Right kidney (tissue), 1 donor: ENCODE measurements at regions not wholly inside any gene's neighbourhood (a gene's known extent, or its start where the extent isn't known, plus 50 kb on each side); places are given as distances from the start of the nearest gene placed in this dataset.

ENCODE experiments used
- DNase-seq: peaks from one replicate; pipeline ENCODE4 v3.0.0-alpha.2; 2016

DNA sequence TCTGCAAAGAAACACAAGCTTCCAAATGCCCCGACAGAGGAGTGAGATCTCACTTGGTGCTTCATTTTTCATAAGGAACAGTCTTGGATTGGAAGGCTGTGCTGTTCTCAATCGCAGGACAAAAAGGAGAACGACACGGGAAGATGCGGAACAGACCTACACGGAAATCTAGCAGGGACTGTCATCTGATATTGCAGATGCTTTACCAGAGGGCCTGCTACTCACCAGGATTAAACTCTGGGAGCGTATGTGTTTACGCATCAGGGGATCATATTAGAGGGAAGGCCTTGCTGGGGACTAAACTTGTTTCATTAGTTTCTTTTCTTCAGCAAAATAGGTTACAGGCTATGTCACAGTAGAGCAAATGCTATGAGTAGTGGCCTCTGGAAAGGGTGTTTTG, 82.8 kb upstream of the EEPD1 start:
- DNase-seq: no peak

DNA sequence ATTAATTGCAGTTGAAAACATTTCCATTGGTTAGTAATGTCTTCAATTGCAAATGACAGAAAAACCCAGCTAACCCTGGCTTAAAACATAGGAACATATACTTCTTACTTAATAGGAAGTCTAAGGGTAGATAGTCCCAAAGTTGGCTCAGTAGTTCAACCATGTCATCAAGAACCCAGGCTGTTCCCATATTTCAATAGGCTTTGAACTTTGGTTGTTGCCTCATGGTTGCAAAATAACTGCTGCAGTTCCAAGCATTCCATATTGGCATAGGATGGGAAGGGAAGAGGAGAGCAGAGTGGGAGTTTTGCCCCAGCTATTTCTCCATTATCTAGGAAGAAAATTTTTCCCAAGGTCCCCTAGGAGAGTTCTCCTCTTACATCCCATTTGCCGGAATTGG, 81.4 kb upstream of the EEPD1 start:
- no peak for DNase-seq

DNA sequence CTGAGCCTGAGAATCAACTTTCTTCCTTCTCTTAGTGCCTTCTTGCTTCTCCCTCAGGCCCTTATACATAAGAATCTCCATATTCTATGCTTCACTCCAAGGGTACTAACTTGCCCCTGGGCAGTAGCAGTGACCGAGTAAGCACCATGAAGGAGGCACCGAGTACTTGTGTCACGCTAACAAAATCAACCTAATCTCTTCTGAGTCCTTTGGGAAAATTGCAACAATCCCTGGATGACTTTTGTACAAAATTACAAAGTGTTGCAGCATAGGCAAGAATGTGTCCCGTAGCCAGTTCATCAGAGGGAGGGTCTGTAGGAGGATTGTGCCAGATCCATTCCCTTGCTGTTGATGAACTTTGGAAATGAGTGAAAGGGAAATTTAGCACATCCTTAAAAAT, 80.4 kb upstream of the EEPD1 start:
- no peak for DNase-seq

DNA sequence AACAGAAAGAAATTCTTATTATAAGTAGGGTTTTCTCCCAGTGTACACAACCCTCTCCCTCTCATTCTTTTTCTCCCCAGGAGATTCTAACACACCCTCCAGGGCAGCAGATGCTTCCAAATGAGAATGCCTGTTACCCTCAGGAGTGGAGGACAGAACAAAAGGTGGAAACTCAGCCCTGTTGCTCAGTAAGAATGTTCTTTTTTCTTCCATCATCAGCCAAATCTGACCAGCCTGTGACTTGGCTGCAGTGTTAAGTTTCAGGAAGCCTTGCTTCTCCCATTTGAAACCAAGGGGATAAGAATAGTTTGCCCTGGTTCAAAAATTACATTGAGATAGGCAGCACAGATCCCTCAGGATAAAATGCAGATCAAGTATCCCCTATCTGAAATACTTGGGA, 77.5 kb upstream of the EEPD1 start:
- DNase-seq: no peak

DNA sequence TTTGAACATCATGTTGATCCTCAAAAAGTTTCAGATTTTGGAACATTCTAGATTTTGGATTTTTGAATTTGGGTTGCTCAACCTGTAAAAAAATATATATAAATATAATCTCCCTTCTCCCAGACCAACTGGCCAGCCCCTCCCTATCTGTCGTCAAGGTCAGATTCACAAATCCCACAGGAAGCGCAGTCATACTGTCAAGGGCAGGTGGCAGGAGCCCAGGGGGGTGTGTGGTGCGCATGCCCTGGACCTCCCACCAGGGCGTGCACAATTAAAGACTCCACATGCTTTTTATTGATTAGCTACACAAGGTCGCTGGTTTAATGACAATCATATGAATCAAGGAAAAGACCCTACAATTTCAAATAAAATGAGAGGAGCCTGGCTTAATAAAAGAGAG, 77.0 kb upstream of the EEPD1 start:
- no peak for DNase-seq

DNA sequence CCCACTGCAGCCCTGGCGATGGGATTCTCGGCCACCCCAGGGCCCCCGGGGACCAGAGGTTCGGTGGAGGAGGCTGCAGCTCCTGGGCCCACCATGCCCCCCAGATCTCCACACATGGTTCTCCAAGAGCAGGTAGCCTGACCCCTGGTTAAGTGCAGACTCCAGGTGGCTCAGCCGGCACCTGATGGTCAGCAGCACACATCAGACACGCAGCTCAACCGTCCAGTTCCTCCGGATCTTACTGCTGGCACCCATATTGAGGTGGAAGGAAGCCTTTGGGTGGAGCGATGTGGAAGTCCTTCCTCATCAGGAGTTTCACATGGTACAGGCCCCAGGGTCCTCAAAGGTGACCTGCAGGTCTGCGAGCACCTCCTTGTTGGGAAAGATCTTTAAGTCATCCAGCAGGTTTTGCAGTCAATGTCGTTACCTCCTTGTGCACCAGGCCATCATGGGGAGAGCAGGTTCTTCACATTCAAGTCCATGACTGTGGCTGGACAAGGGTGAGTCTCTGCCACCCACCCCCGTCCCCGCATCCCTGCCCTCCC, 74.2 kb upstream of the EEPD1 start:
- DNase-seq: no peak

DNA sequence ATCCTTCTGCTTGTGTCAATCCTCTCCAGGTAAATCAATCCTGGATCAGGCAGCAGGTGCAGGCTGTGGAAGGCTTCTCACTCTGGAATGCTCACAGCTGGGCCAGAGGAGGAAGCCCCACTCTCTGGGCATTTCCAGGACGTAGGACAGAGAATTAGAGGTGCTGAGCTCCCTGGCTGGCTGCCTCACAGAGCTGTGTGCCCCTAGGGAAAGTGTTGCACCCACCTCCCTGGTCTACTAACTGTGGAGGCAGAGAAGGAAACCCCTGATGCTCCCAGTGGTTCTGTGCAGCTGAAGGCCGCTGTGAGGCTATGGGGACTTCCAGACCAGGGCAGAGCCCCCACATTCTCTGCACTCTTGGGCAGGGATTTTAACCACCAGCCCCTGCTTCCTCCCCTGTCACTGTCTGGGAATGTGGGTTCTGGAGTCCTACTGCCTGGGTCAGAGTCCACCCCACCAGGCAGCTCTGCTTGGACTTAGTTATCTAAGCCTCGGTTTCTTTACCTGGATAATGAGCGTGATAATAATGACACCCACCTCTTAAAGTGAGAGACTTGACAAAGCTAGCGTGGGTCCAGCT, 73.5 kb upstream of the EEPD1 start:
- DNase-seq: no peak

DNA sequence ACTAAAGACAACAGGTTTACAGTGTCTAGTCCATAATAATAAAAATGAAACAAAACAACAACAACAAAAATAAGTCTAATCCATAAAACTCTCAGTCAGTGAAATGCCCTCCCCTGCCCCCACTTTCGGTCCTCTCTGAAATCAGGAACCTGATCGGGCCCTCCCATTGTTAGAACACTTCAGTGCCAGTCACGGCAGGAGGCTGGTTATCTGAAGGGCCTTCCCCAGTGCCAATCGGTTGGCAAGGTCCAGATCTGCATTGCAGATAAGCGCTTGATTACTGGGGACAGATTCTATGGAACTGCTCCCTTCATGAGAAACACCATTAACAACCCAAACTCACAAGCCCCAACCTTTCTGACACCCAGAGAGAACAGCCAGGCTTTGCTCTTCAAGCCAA, 72.2 kb upstream of the EEPD1 start:
- no peak for DNase-seq

DNA sequence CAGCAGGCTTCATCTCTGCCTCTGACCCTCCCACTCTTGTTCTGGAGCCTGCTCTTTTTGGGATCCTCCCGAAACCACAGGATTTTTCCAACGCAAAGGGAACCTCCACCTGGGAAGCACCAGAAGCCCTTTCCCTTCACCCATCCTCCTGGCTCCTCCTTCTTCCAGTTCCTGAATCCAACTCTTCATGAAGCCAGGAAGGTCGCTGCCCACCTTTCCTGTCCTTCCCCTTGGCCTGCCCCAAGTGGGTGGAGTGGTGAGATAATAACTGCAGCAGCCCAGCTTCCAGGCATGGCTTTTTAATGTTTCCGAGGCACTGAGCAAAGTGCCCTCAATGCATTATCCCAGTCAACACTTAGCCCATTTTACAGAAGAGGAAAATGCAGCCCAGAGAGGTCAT, 70.8 kb upstream of the EEPD1 start:
- DNase-seq: no peak

DNA sequence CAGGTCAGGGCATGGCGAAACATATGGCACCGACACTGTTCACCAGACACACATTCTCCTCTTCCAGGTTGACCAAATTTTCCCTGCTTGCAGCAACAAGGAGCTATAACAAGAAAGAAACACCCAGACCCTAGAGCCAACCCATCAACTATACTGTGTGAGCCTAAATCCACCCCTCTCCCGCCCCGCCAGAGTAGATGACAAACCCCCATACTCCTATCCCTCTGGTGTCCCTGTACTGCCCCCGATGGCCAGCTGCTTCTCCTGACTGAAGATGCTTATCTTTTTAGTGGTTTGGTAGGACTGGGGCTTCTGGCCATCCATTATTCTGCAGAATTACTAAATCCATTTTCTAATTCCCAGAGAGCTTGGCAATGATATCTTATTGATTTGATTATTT, 70.1 kb upstream of the EEPD1 start:
- no peak for DNase-seq

DNA sequence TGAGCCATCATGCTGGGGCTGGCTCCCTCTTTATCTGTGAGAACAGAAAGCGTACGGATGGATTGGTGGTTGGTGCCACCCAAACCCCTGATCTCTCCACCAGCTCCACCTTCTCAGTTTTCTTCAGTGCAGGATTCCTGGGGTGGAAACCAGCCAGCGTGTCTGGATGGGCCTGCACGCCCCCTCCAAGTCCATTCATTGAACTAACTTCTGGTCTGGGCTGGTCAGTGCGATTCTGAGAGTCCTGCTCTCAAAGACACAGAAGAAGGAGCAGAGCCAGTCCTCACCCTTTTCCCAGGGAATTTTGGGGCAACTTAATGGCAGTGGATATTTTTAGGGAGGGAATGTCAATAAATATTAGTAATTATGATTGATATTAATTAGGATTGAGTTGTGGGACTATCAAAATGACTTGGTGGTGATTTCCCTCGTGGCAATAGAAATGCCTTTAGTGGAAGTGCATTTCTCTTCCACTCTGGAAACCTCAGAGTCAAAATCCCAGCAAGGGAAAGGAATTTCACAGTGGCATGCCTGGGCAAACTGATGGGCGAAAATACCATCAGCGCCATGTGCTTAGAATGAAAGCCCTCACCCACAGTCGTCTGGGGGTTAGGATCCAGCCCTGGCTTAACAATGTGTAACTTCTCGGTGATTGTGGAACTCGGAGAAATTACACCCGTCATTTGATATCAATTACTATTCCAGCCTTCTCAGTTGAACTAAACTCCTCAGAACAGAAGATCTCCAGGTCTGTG, 69.3 kb upstream of the EEPD1 start:
- no peak for DNase-seq

DNA sequence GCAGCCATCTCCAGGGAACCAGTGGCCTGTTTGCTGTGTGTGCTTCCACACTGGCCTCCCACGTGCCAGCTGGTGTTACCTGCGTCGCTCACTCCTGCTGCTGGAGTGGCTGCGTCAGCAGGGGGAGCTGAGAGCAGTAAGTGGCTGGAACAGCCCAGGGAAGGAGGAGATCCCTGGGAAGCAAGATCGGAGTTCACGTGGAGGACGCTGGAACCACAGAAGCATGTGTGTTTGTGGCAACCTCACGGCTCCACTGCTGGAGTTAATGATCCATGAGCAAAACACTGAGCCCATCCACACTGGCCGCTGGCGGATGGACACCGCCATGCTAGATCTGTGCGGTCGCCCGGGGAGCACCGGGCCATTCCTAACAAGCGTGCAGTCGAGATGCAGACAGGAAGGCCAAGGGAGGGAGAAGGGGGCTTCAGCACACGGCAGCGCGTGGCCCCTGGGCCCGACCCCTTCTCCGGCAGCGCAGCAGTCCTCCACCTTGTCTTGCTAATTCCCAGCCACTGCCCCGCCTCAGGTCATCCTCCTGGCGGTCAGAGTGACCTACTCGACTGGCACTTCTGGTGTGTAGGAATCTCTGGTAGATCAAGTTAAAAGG, 68.5 kb upstream of the EEPD1 start:
- peak; percentile 83 for DNase-seq

DNA sequence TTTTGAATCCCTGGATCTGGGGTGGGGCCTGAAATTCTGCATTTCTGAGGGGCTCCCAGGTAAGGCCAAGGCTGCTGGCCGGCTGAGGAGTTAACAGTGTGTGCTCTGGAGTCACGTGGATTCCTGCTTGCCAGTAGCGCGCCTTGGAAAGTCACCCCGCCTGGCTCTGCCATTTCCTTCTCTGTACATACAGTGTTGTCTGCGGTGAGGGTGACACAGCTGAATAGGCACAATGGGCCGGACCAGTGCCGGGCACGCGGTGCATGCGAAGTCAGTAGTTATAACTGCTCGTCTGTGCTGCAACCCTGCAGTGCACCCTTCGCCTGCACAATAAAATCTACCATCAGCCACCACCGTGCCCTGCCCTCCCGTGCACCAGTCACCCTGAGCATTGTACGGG, 68.0 kb upstream of the EEPD1 start:
- DNase-seq: no peak

DNA sequence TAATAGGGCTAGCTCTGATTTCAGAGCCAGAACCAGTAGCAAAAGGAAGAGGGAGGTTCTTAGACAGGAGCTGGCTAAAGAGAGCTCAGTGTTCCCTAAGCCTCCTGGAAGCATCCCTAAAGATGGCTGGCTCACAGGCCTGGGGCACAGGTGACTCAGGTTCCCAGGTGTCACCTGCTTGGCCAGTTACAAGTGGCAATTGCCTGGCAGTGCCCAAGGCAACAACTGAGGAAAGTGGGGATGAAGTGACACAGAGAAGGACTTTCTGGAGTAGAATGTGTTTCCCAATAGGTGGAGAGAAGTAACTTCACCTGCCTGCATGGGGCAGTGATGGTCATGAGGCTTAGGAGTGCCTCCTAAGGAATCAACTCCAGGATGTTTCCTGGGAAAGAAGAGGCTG, 66.5 kb upstream of the EEPD1 start:
- DNase-seq: no peak

DNA sequence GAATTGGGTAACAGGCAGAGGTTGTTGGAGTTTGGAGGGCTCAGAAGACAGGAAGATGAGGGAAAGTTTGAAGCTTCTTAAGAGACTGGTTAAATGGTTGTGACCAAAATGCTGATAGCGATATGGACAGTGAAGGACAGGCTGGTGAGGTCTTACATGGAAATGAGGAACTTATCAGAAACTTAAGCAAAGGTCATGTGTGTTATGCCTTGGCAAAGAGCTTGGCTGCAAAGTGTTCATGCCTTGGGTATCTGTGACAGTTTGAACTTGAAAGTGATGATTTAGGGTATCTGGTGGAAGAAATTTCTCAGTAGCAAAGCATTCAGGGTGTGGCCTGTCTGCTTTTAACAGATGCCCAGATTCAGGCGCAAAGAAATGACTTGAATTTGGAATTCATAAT, 64.5 kb upstream of the EEPD1 start:
- DNase-seq: no peak

DNA sequence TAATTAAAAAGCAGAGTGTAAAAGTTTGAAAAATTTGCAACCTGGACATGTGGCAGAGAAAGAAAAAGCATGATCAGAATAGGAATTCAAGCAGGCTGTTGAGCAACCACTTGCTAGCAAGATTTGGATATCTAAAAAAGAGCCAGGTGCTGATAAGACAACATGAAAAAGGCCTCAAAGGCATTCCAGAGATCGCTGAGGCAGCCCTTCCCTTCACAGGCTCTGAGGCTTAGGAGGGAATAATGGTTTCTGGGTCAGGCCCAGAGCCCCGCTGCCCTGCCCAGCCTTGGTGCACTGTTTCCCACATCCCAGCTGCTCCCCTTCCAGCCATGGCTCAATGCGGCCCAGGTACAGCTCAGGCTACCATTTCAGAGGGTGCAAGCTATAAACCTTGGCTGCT, 64.1 kb upstream of the EEPD1 start:
- no peak for DNase-seq

DNA sequence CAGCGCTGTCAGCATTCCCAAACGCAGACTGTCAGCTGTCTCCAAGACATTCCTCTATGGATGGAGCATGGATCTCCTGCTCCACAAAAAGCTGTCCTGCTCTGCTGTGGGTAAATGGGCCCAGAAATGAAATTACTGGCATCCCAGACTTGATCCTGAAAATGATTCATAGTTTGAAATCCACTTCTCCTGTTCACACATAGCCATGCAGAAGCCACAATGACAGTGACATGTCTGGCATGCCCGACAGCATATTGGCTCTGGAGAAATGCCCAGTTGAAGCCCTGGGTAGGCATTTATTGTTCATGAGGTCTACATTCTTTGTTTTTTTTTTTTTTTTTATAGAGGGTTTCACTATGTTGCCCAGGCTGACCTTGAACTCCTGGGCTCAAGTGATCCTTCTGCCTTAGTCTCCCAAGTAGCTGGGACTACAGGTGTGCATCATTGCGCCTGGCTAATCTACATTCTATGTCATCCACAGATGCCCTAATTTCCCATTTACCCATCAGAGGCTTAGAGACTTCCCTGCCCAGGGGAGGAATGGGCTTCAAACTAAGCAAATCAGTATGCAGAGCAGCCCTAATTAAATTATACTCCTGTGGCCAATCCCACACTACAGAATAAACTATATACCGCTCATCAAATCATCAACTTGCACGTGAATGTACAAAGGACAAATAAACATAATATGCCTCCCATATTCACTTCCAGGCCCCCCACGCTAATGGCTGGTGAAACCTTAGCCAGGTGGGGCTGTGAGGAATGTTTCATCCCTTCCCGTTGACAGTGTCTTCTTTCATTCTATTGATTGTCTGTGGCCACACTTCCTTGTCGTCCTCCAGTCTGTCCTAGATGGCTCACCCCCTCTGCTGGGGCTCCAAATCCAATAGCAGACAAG, 61.8 kb upstream of the EEPD1 start:
- no peak for DNase-seq

DNA sequence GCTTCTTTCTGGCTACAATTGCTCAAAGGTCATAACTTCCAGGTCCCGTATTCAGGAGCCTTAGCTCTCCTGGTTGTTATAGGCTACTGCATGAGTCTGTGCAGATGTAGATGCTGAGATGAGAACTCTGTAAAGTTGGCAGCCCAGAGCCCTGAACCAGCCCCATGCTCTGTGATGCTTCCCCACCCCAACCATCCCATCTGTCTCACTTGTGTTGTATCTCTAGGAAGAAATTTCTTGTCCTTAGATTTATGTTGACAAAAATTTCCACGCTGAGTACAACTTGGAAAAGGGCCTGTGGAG, 61.2 kb upstream of the EEPD1 start:
- DNase-seq: no peak

DNA sequence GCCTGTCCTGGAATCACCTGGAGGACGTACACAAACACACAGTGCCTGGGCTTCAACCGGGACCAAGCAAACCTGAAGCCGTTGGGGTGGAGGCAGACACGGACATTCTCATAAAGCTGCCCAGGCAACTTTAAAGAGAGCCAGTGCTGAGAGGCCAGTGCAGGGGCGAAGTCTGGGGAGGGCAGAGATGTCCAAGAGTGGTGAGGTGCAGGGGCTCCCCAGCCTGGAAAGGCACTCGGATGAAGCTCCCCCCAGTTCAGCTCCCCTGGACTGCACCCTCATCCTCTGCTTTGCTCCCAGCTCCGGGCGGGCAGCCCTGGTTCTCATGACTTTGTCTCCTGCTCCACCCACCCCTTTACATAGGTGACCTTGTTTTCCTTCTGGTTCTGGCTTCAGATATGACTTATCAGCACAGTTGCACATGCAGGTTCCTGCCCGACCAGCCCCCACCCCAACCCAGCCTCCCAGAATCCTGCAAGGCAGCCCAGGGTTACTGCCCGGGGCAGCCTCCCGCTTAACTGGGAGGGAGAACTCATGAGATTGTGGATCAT, 60.8 kb upstream of the EEPD1 start:
- DNase-seq: no peak

DNA sequence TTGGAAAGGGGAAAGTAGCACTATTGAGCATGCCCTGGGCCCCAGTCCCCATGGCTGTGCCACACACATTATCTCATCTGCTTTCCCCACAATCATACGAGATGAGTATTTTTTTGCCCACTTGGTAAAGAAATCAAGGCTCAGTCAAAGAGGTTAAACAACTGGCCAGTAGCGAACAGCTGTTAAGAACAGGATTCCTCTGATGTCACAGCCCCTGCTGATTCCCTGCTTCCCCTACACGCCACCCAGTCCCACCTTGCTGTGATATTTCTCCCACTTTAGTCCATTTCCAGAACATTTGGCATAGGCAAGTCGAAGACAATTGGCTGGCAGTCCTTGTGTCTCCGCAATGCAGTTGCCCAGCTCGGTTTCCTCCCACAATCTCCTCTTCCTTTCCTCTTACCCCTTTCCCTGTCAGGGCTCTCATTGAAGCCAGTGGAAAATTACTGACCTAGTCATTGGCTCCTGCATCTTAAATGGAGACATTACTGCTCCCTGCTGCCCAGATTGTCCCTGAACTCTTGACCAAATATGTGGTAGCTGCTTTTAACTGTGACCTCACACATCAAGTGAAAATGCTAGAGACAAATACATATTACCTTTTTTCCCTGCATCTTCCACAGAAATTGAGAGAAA, 56.5 kb upstream of the EEPD1 start:
- no peak for DNase-seq

DNA sequence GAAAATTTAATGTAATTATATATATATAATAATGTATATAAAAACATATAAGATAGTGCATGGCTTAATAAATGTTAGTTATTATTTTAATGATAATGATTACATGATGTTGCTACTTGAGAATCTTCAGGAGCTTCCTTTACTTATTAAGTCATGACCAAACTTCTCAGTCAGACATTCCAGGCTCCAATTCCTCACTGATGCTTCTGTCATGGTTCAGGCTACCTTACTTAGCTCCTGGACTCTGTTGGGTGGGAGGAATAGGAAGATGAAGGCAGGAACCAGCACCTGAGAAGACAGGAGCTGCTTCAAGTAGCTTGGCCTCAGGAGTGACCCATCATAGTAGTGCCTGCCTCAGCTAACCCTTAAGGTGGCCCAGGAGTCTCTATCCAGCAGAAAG, 55.0 kb upstream of the EEPD1 start:
- DNase-seq: no peak

DNA sequence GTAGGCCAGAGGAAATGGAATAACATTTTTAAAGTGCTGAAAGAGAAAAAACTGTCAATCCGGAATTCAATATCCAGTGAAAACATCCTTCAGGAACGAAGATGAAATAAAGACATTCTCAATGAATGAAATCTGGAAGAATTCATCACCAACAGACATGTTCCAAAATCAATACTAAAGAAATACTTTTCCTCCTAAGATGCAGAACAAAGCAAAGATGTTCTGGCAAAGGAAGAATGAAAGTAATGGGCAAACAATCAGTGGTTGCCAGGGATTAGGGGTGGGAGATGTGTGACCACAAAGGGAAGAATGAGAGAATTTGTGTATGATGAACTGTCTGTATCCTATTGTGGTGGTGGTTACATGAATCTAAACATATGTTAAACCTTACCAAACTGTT, 52.8 kb upstream of the EEPD1 start:
- no peak for DNase-seq
